GM12875 (cell line): ENCODE measurements at regions not wholly inside any gene's neighbourhood (a gene's known extent, or its start where the extent isn't known, plus 50 kb on each side); places are given as distances from the start of the nearest gene placed in this dataset.

Source experiments
- H3K4me3 ChIP-seq: one replicate; pipeline ENCODE4 v1.5.1; 2011; ENCODE audit warnings: low read depth, low read length, control low read depth
- CTCF ChIP-seq: IDR thresholded peaks from 2 replicates; pipeline ENCODE4 v1.5.1; 2011; ENCODE audit warnings: low read depth, mild to moderate bottlenecking, control low read depth, inconsistent platforms, low read length, moderate library complexity, borderline replicate concordance; ENCODE audit not compliant: insufficient read depth

- no peak for TF ChIP-seq CTCF
Observed at GRCh38 chr12:11595080-11595479, 54.4 kb upstream of the ETV6 start.

GRCh38 chr12:11596141-11596540 lies 53.3 kb upstream of the ETV6 start:
- TF ChIP-seq CTCF = no peak
- H3K4me3 ChIP-seq = no peak overlapping the region

More at GRCh38 chr12:11595080-11595479, 54.4 kb upstream of the ETV6 start:
- no peak overlapping the region for H3K4me3 ChIP-seq

GRCh38 chr12:11598900-11599299 lies 50.6 kb upstream of the ETV6 start:
- no peak for TF ChIP-seq CTCF
- no peak overlapping the region for H3K4me3 ChIP-seq
